Inferior parietal cortex (tissue), 1 donor: ENCODE measurements at regions not wholly inside any gene's neighbourhood (a gene's known extent, or its start where the extent isn't known, plus 50 kb on each side); places are given as distances from the start of the nearest gene placed in this dataset.

Experiments
- DNase-seq: peaks from one replicate; pipeline ENCODE4 v3.0.0-alpha.2; 2016; ENCODE audit errors: extremely low spot score

DNA sequence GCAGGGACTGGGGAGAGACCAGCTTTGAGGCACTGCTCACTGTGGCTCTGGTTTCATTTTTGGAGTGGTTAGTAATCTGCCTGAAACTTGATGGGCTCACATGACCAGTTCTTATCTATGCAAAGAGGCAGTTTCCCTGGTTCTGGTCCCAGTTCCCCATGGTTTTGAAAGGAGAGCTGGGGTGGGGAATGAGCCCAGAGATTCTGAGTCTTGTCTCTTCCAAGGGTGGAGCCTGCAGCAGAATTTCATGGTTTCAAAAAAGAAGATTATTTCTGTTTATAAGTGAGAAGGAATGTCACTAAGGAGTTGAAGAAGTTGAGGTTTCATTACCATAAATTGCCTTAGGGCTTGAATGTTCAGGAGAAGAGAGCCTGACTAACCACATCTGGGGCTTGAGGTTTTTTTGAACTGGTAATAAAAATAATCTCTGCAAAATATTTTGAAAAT lies 190.2 kb upstream of the HABP2 start:
- no peak for DNase-seq

DNA sequence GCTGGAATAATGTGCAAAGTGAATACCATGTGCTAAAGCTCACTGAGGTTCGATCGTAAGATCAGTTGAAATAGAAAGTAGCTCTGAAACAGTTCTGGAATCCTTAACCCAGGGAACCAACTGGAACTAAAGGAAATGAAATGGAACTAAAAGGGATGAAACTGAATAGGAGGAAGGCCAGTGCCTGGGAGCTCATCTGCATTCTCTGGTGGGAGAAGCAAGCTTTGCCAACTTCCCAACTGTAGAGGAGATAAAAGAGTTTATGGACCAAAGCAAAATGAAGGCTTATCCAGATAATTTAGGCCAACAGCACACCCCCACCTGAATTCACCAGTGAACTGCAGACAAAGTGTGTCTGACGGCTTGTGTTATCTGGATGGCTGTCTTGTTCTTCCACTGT lies 188.6 kb upstream of the HABP2 start:
- no peak for DNase-seq

DNA sequence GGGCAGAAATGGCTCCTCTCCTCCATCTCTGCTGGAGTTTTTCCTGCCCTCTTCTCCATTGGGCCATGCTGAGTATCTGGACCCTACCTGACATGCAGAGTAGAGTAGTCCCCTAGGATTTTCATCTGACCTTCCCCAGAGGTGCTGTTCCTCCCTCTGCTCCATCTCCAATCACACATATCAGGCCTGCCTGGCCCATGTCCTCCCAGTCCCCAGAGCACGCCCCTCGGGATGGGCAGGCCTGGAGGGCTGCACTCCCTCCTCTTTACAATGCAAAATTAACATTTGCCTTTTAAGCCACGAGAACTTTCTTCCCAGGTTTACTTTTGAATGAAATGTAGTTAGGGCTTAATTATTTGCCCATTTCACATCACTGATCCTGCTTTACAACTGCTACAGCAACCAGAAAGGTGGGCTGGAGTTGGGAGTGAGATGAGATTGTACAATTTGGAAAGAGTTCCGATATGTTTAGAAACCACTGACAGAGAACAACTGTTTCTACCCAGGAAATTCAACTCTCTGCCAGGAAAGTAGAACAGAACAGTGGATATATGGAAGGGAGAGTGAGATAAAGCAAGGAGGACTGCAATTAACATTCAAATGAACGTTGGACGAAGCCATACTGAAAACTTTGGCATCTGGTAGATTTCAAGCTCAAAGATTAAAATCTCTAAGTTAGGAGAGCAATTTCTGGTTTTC lies 184.0 kb upstream of the HABP2 start:
- no peak for DNase-seq

GRCh38 chr10:113369365-113369694 lies 183.5 kb upstream of the HABP2 start:
- DNase-seq: no peak

- DNase-seq: no peak
Observed at GRCh38 chr10:113376428-113376827, 176.4 kb upstream of the HABP2 start.

DNA sequence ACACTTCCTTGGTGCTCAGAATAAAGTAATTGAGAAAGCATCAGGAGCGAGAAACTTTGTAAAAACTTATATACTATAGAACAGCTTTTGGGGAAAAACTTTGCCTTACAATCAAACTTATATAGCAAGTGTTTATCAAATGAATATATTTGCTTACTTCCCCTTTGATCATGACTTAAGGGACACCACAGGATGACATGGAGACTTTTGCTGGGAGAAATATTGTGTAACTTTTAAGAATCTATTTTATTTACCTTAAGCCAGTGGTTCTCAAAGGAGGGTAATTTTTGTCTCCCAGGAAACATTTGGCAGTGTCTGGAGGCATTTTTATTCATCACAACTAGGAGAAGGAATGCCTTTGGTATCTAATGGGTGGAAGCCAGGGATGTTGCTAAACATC lies 173.8 kb upstream of the HABP2 start:
- DNase-seq: no peak

DNA sequence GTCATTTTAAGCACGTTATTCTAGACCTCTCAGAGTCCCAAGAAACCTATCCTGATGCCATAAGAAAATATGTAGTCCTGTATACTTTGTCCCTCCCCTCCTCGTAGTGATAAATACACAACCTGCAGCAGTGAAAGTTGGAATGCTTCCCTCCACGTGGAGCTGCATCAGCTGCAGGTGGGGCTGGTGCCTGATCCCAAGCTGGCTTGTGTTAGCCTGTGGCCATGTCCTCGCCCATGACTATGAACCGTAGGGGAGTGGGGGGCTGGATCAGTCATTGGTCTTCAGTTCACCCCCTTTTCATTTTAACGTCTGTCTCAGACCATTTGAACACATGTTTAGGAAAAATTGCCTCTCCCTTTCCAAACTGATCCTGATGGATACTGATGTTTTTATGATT lies 171.4 kb upstream of the HABP2 start:
- no peak for DNase-seq

DNA sequence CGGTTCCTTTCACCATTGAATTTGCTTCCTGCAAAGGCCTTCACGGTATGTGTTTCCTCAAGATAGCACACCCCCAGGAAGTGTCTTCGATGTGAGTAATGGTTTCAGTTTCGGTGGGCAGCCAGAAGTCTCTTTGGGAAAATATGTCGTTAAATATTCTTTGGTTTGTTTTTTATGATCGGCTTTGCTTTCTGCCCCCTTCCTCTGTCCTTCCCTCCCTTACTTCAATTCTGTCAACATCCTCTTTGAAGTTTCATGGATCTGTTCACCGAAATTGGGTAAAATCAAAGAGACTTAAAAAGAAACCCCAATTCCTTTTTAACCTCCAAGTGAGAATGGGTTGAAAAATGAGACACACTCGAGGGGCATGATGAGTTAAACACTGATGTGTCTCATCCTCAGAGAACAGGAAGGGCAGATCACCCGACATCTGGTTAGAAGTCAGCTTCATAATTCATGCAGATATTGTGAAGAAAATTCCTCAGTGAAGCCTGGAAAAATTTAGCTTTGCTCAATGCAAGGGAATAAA lies 170.8 kb upstream of the HABP2 start:
- DNase-seq: no peak

- DNase-seq: no peak
Observed at GRCh38 chr10:113382691-113383090, 170.2 kb upstream of the HABP2 start.

DNA sequence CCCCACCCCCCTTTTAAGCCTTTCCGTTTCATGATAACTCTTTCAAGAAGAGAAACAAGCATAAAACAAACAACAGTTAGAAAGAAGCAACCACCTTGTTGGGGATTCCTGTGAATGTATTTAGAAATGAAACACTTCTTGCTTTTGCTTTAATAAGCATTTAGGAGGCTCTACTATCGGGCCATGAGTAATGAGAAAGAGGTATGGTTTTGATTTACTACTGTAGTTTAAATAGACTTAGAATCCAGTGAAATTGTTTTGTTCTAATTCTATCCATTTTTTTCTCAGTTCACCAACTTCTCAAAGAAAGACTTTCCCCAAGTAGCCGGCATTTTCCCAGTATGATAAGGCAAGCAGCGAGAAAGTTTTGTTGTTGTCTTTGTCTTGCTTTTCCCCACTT lies 168.7 kb upstream of the HABP2 start:
- no peak for DNase-seq

DNA sequence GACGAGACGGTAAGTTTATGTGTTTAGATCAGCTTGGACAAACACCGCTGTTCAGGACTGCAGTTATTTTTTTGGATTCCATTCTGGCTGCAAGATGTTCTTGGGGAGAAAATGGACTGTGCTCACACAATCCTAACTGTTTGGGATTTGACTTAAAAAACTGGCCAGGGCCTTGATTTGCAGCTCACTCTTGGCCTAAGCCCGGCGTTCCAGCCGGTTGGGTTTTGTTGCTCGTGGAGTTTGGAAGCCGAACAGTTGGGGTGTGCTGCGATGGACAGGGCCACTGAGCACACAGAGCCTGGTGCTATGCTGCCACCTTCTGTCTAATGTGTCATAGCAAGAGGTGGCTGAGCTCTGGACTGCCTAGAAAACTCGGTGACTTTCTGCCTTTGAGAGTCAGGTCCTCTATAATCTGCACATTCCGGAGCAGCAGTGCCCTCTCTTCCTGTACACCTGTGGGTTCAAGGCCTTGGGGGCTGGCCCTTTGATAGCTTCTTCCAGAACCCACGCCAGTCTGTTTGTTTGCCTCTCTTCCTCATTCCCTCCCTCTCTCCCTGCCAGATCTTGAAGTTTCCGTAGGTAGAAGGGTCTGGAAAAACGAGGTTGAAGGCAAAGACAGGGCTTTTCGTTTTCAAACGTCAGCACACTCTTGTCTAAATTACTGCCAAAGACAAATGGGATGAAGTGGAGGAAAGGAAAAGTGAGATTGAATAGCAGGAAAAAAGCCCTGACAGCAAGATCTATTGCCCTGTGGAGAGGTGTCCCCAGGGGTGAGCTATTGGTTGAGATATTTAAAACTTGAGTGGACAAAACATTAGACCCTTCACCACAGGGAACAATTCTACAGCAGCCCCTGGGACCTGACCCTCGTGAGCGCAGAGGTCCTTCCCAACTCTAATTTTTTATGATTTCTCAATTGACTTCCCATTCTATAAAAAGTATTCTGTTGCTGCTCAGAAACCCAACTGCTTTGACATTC lies 167.5 kb upstream of the HABP2 start:
- DNase-seq: peak; percentile 89

DNA sequence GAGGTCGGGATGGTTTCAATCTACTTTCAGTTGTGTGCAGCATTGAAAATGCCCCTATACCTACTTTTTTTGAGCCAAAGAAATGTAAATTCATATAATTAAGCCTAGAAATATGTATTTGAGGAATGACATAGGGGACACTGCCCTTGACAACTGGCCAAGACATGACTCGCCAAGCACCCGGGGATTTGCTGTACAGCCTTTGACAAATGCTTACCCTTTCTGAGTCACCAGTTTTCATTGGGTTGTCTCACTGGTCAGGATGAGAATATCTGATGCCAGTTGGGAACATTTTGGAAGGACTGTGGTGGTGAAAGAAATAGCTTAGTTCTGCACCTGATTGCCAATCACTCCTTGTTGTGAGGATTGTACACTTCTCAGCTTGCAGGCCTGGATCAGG lies 166.8 kb upstream of the HABP2 start:
- no peak for DNase-seq

DNA sequence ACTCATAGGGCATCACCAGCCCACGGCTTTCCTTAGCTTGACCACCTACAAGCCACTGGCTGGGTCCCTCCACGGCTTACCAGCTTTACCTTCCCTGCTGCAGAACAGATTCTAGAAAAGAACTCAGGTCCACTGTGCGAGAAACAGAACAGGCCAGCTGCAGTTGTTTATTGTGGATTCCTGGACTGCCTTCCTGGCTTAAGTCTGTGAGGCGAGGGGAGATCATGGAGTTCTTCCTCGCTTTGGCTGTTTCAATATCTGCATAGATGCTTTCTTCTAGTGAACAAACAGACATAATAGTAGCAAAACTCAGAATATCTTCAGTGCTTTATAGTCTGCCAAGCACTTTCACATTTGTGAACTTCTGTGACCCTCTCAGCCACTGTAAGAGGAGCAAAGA lies 162.9 kb upstream of the HABP2 start:
- DNase-seq: no peak

- no peak for DNase-seq
Observed at GRCh38 chr10:113390896-113391295, 162.0 kb upstream of the HABP2 start.

GRCh38 chr10:113397047-113397446 lies 155.8 kb upstream of the HABP2 start:
- DNase-seq: no peak

DNA sequence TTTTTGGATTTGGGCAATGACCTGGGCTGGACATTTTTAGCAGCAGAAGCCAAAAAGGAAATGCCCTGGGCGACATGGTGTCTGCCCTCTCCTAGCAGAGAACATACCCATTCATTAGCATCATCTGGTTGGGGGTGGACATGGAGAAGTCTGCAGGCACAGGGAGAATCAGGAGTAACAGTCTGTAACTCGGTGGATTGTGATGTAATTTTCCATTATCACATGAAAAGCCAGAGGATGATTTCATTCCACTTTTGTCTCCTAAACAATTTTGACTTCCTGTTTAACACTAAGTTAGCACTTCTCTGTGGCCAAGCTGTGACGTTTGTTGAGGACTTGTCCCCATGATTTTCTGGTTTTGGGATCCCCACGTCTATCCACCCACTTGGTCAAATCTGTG lies 153.8 kb upstream of the HABP2 start:
- DNase-seq: no peak

GRCh38 chr10:113402602-113403001 lies 150.3 kb upstream of the HABP2 start:
- DNase-seq: no peak

DNA sequence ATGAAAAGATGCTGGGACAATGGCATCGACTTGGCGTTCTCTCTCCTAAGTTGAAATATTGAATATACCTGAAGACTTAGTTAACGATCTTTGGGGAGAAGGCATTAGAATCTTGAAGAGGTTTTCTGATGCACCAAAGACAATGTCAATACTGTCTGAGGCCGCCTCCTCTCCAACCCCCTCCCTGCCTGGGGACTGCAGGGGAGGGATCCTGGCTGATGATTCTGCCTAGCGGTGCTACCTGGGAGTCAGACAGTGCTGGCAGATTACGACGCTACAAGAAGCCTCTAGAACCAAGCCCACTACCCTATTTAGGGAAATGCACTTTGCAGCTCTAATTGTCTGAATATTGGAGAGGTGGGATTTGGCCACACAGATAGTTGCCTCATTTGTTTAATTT lies 145.6 kb upstream of the HABP2 start:
- DNase-seq: no peak

DNA sequence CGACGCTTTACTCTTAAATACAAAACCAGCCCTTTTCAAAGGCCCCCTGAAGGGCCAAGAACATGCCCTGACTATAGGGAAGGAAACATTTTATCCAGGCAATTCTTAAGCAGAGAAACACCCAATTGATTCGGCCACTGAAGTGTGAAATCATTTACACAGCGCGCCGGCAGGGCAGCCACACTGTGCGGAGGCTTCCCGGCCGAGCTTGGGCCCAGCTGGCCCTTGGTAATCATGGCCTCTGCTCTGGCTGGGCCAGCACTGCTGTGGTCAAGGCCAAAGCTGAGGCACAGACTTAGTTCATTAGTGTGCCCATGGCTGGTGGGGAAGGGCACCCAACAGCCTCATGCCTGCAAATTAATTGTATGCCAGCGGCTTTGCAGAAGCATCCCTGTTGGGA lies 143.7 kb upstream of the HABP2 start:
- no peak for DNase-seq

DNA sequence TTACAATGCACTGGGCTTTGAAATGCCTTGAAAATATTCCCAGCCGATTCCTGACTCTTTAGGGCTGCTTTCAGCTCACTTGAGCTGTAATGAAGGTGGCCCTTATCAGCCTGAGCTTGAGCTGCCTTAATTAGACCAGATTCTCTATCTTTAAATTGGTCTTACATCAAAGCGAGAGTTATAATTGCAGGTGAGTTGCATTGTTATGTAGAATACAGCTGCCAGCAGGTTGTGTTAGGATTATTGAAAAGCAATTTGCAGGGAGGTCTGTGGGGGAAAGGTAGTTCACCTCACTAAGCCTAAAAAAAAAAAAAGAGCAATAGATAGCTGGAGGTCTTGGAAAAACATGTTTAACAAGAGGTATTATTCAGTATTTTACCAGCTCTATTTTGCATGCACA lies 142.2 kb upstream of the HABP2 start:
- DNase-seq: no peak

DNA sequence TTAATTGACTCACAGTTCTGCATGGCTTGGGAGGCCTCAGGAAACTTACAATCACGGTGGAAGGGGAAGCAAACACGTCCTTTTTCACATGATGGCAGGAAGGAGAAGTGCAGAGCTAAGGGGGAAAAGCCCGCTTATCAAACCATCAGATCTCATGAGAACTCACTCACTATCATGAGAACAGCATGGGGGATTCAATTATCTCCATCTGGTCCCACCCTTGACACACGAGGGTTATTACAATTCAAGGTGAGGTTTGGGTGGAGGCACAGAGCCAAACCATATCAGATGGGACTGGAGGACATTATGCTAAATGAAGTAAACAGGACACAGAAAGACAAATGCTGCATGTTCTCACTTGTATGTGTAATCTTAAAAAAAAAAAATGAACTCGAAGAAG lies 141.4 kb upstream of the HABP2 start:
- DNase-seq: no peak

- DNase-seq: no peak
Observed at GRCh38 chr10:113412161-113412560, 140.7 kb upstream of the HABP2 start.

DNA sequence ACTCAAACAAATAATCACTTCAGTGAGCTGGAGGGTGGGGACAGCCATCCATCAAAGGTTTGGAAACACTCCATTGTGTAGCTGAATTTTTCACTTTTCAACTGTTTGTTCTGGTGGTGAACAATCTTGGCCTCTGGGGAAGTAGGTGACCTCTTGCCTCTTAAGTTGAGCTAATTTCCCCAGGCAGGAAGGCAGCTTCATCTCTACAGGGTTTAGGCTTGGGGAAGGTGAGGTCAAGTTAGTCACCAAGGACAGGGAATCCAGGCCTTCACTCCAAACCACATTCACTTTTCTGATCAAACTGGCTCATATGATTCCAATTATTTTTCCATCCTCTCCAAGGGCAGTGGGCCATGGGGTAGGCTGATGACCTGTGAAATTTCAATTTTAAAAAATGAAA lies 138.3 kb upstream of the HABP2 start:
- no peak for DNase-seq
